ENCODE measurements at regions not wholly inside any gene's neighbourhood (a gene's known extent, or its start where the extent isn't known, plus 50 kb on each side); places are given as distances from the start of the nearest gene placed in this dataset.

DNA sequence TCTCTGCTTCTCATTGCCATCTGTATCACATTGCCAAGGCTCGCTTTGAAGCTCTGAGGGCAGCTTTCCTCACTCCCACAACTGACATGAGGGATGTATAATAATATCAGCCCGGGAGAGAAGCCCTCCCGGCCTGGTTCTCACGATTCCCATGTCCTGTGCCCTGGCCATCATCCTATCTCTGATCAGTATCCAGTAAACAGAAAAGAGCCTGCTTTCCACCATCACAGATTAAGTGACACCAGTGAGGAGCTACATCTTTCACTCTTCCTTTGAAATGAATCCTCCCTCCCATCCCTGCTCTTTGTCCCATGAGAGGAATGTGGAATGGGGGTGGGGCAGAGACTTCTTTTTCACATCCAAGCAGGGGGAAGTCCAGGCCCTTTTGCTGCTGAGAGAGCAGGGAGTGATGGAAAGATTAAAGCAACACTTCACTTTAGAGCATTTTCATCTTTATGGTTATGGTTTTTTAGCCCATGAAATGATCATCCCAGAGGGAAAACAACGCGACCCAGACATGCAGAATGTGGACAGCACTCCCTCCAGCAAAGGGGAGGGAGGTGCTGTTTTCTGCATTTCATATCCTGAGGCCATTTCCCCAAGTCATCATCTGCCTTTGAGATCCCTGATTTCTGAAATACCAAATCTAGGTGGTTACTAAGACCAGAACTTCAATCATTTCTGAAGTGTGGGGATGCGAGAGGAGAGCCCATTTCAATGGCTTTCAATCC lies 84.6 kb upstream of the LYZL1 start:
- no peaks in the 10 kb centered on the region for H3K36me3 Mint-ChIP-seq
- H3K27me3 Mint-ChIP-seq (ENCODE audit: insufficient read depth, low read depth), result peaks cover 2% of the 10 kb centered on the region
- TF ChIP-seq EZH2phosphoT487 (IDR thresholded peaks at IDR 0.05) (no peak), EZH2 (IDR thresholded peaks at IDR 0.05) (no peak)
- TF ChIP-seq, protein P1, sequence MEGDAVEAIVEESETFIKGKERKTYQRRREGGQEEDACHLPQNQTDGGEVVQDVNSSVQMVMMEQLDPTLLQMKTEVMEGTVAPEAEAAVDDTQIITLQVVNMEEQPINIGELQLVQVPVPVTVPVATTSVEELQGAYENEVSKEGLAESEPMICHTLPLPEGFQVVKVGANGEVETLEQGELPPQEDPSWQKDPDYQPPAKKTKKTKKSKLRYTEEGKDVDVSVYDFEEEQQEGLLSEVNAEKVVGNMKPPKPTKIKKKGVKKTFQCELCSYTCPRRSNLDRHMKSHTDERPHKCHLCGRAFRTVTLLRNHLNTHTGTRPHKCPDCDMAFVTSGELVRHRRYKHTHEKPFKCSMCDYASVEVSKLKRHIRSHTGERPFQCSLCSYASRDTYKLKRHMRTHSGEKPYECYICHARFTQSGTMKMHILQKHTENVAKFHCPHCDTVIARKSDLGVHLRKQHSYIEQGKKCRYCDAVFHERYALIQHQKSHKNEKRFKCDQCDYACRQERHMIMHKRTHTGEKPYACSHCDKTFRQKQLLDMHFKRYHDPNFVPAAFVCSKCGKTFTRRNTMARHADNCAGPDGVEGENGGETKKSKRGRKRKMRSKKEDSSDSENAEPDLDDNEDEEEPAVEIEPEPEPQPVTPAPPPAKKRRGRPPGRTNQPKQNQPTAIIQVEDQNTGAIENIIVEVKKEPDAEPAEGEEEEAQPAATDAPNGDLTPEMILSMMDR (IDR thresholded peaks at IDR 0.05), result no peak
- H3K4me3 Mint-ChIP-seq, result no peak overlapping the region
- no peaks in the 10 kb centered on the region for H3K9me3 Mint-ChIP-seq
- Histone ChIP-seq H4K20me1 (ENCODE audit: low read depth) (no peaks in the 10 kb centered on the region), H2AFZ (replicated peaks) (peak overlapping the region; percentile 83), H3K4me3 (no peak overlapping the region), H3K4me1 (peaks cover 32% of the 10 kb centered on the region), H3K79me2 (ENCODE audit: low read depth) (no peaks in the 10 kb centered on the region), H3K36me3 (no peaks in the 10 kb centered on the region), H3K4me2 (peak overlapping the region; percentile 56), H3K9me3 (ENCODE audit: low read depth) (no peaks in the 10 kb centered on the region), H3K27me3 (no peaks in the 10 kb centered on the region), H3K9ac (no peak overlapping the region), H3F3A (ENCODE audit: low read depth) (peaks cover 4% of the 10 kb centered on the region), H3K27ac (no peak overlapping the region)
- peak overlapping the region; percentile 98 for H3K27ac Mint-ChIP-seq
- peaks cover 38% of the 10 kb centered on the region for H3K4me1 Mint-ChIP-seq
- peak; percentile 77 for DNase-seq (ENCODE audit: low spot score)

DNA sequence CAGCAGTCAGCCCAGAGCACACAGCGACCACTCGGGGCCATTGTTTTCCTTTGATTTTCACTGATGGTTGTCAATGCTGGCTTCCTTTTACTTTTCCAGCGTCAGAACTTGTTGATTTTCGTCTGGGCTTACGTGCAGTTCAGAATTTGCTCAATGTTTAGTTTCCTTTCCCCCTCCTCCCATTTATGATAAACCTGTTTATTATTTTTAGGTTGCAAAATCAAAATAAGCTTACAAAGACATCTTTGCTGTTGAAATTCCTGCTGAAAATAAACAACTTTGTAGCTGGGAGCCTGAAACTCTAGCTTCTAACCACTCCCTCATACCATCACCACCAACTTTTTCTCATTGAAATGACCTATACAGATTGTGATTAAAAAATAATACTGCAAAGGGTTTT lies 83.1 kb upstream of the LYZL1 start:
- no peak overlapping the region for H3K4me3 ChIP-seq
- H3K4me2 ChIP-seq, result no peak overlapping the region
- no peak overlapping the region for H3K27ac ChIP-seq
- H3K36me3 ChIP-seq, result no peaks in the 10 kb centered on the region
- H3K4me1 ChIP-seq, result peaks cover 27% of the 10 kb centered on the region
- peaks cover 2% of the 10 kb centered on the region for H3K27me3 Mint-ChIP-seq (ENCODE audit: insufficient read depth, low read depth)
- no peak overlapping the region for H3K4me3 Mint-ChIP-seq
- H3K27me3 ChIP-seq, result no peaks in the 10 kb centered on the region
- no peaks in the 10 kb centered on the region for H4K20me1 ChIP-seq (ENCODE audit: low read depth)
- peak overlapping the region; percentile 84 for H2AFZ ChIP-seq (replicated peaks)
- peak overlapping the region; percentile 80 for H3K27ac Mint-ChIP-seq
- no peaks in the 10 kb centered on the region for H3K36me3 Mint-ChIP-seq
- no peak overlapping the region for H3K9ac ChIP-seq
- peaks cover 2% of the 10 kb centered on the region for H3K9me3 Mint-ChIP-seq
- TF ChIP-seq, protein P1 (IDR thresholded peaks at IDR 0.05), result no peak
- TF ChIP-seq EZH2phosphoT487 (IDR thresholded peaks at IDR 0.05), result no peak
- no peak for TF ChIP-seq EZH2 (IDR thresholded peaks at IDR 0.05)
- peaks cover 4% of the 10 kb centered on the region for H3F3A ChIP-seq (ENCODE audit: low read depth)
- DNase-seq (ENCODE audit: low spot score), result peak; percentile 9
- H3K79me2 ChIP-seq (ENCODE audit: low read depth), result no peaks in the 10 kb centered on the region
- no peaks in the 10 kb centered on the region for H3K9me3 ChIP-seq (ENCODE audit: low read depth)
- peaks cover 37% of the 10 kb centered on the region for H3K4me1 Mint-ChIP-seq

- H3K4me2 ChIP-seq, result no peak overlapping the region
- H3K27me3 ChIP-seq, result no peaks in the 10 kb centered on the region
- H3K4me3 Mint-ChIP-seq, result no peak overlapping the region
- H3K4me3 ChIP-seq, result no peak overlapping the region
- no peaks in the 10 kb centered on the region for H3K79me2 ChIP-seq (ENCODE audit: low read depth)
- peaks cover 21% of the 10 kb centered on the region for H3K4me1 Mint-ChIP-seq
- no peaks in the 10 kb centered on the region for H4K20me1 ChIP-seq (ENCODE audit: low read depth)
- H3K36me3 ChIP-seq, result no peaks in the 10 kb centered on the region
- peaks cover 2% of the 10 kb centered on the region for H3K9me3 Mint-ChIP-seq
- no peaks in the 10 kb centered on the region for H3K36me3 Mint-ChIP-seq
- no peak for TF ChIP-seq EZH2phosphoT487 (IDR thresholded peaks at IDR 0.05)
- TF ChIP-seq, protein P1 (IDR thresholded peaks at IDR 0.05), result no peak
- TF ChIP-seq EZH2 (IDR thresholded peaks at IDR 0.05), result no peak
- no peaks in the 10 kb centered on the region for H3K9me3 ChIP-seq (ENCODE audit: low read depth)
- H3K27ac Mint-ChIP-seq, result no peak overlapping the region
- H3K27me3 Mint-ChIP-seq (ENCODE audit: insufficient read depth, low read depth), result no peaks in the 10 kb centered on the region
- no peak for DNase-seq (ENCODE audit: low spot score)
- peaks cover 23% of the 10 kb centered on the region for H3K4me1 ChIP-seq
- no peak overlapping the region for H2AFZ ChIP-seq (replicated peaks)
- H3K9ac ChIP-seq, result no peak overlapping the region
- peaks cover 2% of the 10 kb centered on the region for H3F3A ChIP-seq (ENCODE audit: low read depth)
- H3K27ac ChIP-seq, result no peak overlapping the region
Observed at GRCh38 chr10:29208845-29209244, 80.0 kb upstream of the LYZL1 start.

Measured in neural progenitor cell (in vitro differentiated cells).